H1 (cell line): ENCODE measurements at regions not wholly inside any gene's neighbourhood (a gene's known extent, or its start where the extent isn't known, plus 50 kb on each side); places are given as distances from the start of the nearest gene placed in this dataset.

Experiments
- BACH1 ChIP-seq: IDR thresholded peaks from 2 replicates; pipeline ENCODE4 v1.6.1; 2012; ENCODE audit warnings: low read length, improper control_type of control experiment
- CHD7 ChIP-seq: fragments of 300-600 bp; sonication (generic); IDR thresholded peaks from 2 replicates; pipeline ENCODE4 v1.7.1; 2012; ENCODE audit warnings: low read length, moderate library complexity, mild to moderate bottlenecking, inconsistent platforms; ENCODE audit not compliant: insufficient replicate concordance
- EZH2 ChIP-seq: fragments of 200-600 bp; sonication (generic); IDR thresholded peaks from 2 replicates; pipeline ENCODE4 v1.7.1; 2012; ENCODE audit warnings: low read depth, mild to moderate bottlenecking, moderate library complexity, low read length, inconsistent platforms; ENCODE audit not compliant: severe bottlenecking
- KDM5A ChIP-seq: fragments of 200-600 bp; IDR thresholded peaks from 2 replicates; pipeline ENCODE4 v1.7.1; 2012; ENCODE audit warnings: mild to moderate bottlenecking, low read length, inconsistent platforms, mixed read lengths
- MAFK ChIP-seq: IDR thresholded peaks from 2 replicates; pipeline ENCODE4 v1.6.1; 2012; ENCODE audit warnings: low read depth, mild to moderate bottlenecking, improper control_type of control experiment, low read length
- NANOG ChIP-seq: IDR thresholded peaks from 2 replicates; pipeline ENCODE4 v1.6.1; 2011; ENCODE audit warnings: low read length, low read depth, mild to moderate bottlenecking, inconsistent platforms; ENCODE audit not compliant: insufficient read depth, poor library complexity, severe bottlenecking
- POU5F1 ChIP-seq: IDR thresholded peaks from 2 replicates; pipeline ENCODE4 v1.6.1; 2011; ENCODE audit warnings: low read depth, mild to moderate bottlenecking, low read length, moderate library complexity
- SIX5 ChIP-seq: IDR thresholded peaks from 2 replicates; pipeline ENCODE4 v1.6.1; 2011; ENCODE audit warnings: mild to moderate bottlenecking, low read depth, low read length
- SP2 ChIP-seq: IDR thresholded peaks from 2 replicates; pipeline ENCODE4 v1.6.1; 2012; ENCODE audit warnings: mild to moderate bottlenecking, low read length, inconsistent platforms
- SRF ChIP-seq: IDR thresholded peaks from 2 replicates; pipeline ENCODE4 v1.6.1; 2011; ENCODE audit warnings: mild to moderate bottlenecking, low read depth, low read length, moderate library complexity
- YY1 ChIP-seq: IDR thresholded peaks from 2 replicates; pipeline ENCODE4 v1.6.1; 2011; ENCODE audit warnings: low read depth, mild to moderate bottlenecking, low read length

- TF ChIP-seq CHD7 (no peak), KDM5A (no peak), SIX5 (no peak), SP2 (no peak), EZH2 (no peak), MAFK (no peak), SRF (no peak), YY1 (no peak), NANOG (no peak), POU5F1 (no peak), BACH1 (no peak)
Measured at GRCh38 chr2:52463457-52463856, 1304.1 kb upstream of the CHAC2 start (continued).
